SK-N-SH (cell line): ENCODE measurements at regions not wholly inside any gene's neighbourhood (a gene's known extent, or its start where the extent isn't known, plus 50 kb on each side); places are given as distances from the start of the nearest gene placed in this dataset.

Experiments used
- CTCF ChIA-PET: fragments of 300-600, 350-600 bp; formaldehyde crosslinking; extraction: SDS; loops from one replicate; lab custom pipeline; 2021; lab: Yijun Ruan, JAX
- POLR2A ChIA-PET: fragments of 350-600 bp; sonication (Branson Sonifier 250); formaldehyde crosslinking; extraction: SDS; loops from one replicate; lab custom pipeline; 2020; ENCODE audit warnings: antibody characterized with exemption, inconsistent platforms; lab: Yijun Ruan, JAX
- DNase-seq: peaks from one replicate; pipeline ENCODE4 v3.0.0; 2012
- H2AFZ ChIP-seq: fragments of 200-600 bp; sonication (generic); 2 replicates; pipeline ENCODE4 v1.8.1; 2016; ENCODE audit warnings: antibody characterized with exemption, mild to moderate bottlenecking, low read depth
- H3F3A ChIP-seq: fragments of 200-600 bp; sonication (generic); replicated peaks from 2 replicates; pipeline ENCODE3; 2016; ENCODE audit warnings: antibody characterized with exemption, mild to moderate bottlenecking; ENCODE audit not compliant: insufficient read depth
- H3K27ac ChIP-seq, 2 experiments: fragments of 200-500 bp in 1 of 2; fragments of 200-600 bp in 1 of 2; sonication (Bioruptor generic) in 1 of 2; sonication (generic), shearing (Covaris generic) in 1 of 2; 2 replicates each; pipeline versions ENCODE4 v1.5.1 to v1.6.1; 2014 to 2016; ENCODE audit warnings: low read depth in 2 of 2, inconsistent platforms in 1 of 2, low read length in 1 of 2, mild to moderate bottlenecking in 1 of 2, mixed read lengths in 1 of 2
- H3K27me3 ChIP-seq: fragments of 200-600 bp; sonication (generic), shearing (Covaris generic); 2 replicates; pipeline ENCODE4 v1.6.1; 2016; ENCODE audit warnings: mixed run types; ENCODE audit not compliant: insufficient read depth
- H3K36me3 ChIP-seq, 2 experiments: fragments of 200-500 bp in 1 of 2; fragments of 200-600 bp in 1 of 2; sonication (Bioruptor generic) in 1 of 2; sonication (generic) in 1 of 2; replicated peaks in 1 of 2; 2 replicates each; pipeline versions ENCODE3 to v1.5.1; 2014 to 2016; ENCODE audit warnings: low read length in 1 of 2, mild to moderate bottlenecking in 1 of 2; ENCODE audit not compliant: insufficient read depth in 2 of 2, control insufficient read depth in 1 of 2
- H3K4me1 ChIP-seq, 2 experiments: fragments of 200-500 bp in 1 of 2; fragments of 200-600 bp in 1 of 2; sonication (Bioruptor generic) in 1 of 2; sonication (generic), shearing (Covaris generic) in 1 of 2; 2 replicates each; pipeline versions ENCODE4 v1.5.1 to v1.6.1; 2014 to 2016; ENCODE audit warnings: low read depth in 1 of 2, low read length in 1 of 2, mixed run types in 1 of 2; ENCODE audit not compliant: insufficient read depth in 2 of 2, control insufficient read depth in 1 of 2
- H3K4me2 ChIP-seq: fragments of 200-600 bp; sonication (generic), shearing (Covaris generic); 2 replicates; pipeline ENCODE4 v1.6.1; 2017; ENCODE audit warnings: mixed run types
- H3K4me3 ChIP-seq, 2 experiments: fragments of 200-500 bp in 1 of 2; fragments of 200-600 bp in 1 of 2; sonication (Bioruptor generic) in 1 of 2; sonication (generic), shearing (Covaris generic) in 1 of 2; 2 replicates each; pipeline versions ENCODE4 v1.5.1 to v1.8.1; 2014 to 2016; ENCODE audit warnings: low read depth in 2 of 2, inconsistent platforms in 1 of 2, low read length in 1 of 2, mild to moderate bottlenecking in 1 of 2, mixed read lengths in 1 of 2, moderate library complexity in 1 of 2
- H3K79me2 ChIP-seq: fragments of 200-600 bp; sonication (generic); 2 replicates; pipeline ENCODE4 v1.8.1; 2017; ENCODE audit warnings: mild to moderate bottlenecking; ENCODE audit not compliant: insufficient read depth
- H3K9ac ChIP-seq: fragments of 200-600 bp; sonication (generic); 2 replicates; pipeline ENCODE4 v1.6.1; 2017; ENCODE audit warnings: mixed run types
- H3K9me2 ChIP-seq: fragments of 200-600 bp; sonication (generic); 2 replicates; pipeline ENCODE4 v1.6.1; 2017; ENCODE audit warnings: mixed run types
- H3K9me3 ChIP-seq: fragments of 200-600 bp; sonication (generic); 2 replicates; pipeline ENCODE4 v1.6.1; 2017; ENCODE audit warnings: mixed run types, mild to moderate bottlenecking, moderate library complexity
- H4K20me1 ChIP-seq: fragments of 200-600 bp; sonication (generic); 2 replicates; pipeline ENCODE4 v1.6.1; 2017; ENCODE audit warnings: mild to moderate bottlenecking, mixed run types; ENCODE audit not compliant: insufficient read depth
- CHD2 ChIP-seq: fragments of 150-350 bp; IDR thresholded peaks from 2 replicates; pipeline ENCODE4 v1.6.1; 2018; ENCODE audit warnings: low read length; ENCODE audit not compliant: partially characterized antibody
- CTCF ChIP-seq: fragments of 200-600 bp; sonication (generic); IDR thresholded peaks from 2 replicates; pipeline ENCODE4 v1.6.1; 2017; ENCODE audit warnings: antibody characterized with exemption, mild to moderate bottlenecking, moderate library complexity
- ELF1 ChIP-seq: IDR thresholded peaks from 2 replicates; pipeline ENCODE4 v1.4.0; 2012
- EP300 ChIP-seq, 2 experiments: IDR thresholded peaks; 2 replicates each; pipeline versions ENCODE4 v1.4.0 to v1.6.1; 2012; ENCODE audit warnings: borderline replicate concordance in 1 of 2, low read depth in 1 of 2, low read length in 1 of 2
- FOXJ3 ChIP-seq: sonication (generic); formaldehyde crosslinking; IDR thresholded peaks from 2 replicates; pipeline ENCODE4 v1.5.1; 2020; ENCODE audit warnings: mild to moderate bottlenecking, missing genetic modification reagents
- FOXM1 ChIP-seq: IDR thresholded peaks from 2 replicates; pipeline ENCODE4 v1.4.0; 2012; ENCODE audit warnings: low read depth, mild to moderate bottlenecking
- GATA2 ChIP-seq: sonication (generic); formaldehyde crosslinking; IDR thresholded peaks from 2 replicates; pipeline ENCODE4 v1.5.0; 2020; ENCODE audit warnings: mild to moderate bottlenecking, missing genetic modification reagents
- JUND ChIP-seq: IDR thresholded peaks from 2 replicates; pipeline ENCODE4 v1.4.0; 2012
- MXI1 ChIP-seq: IDR thresholded peaks from 2 replicates; pipeline ENCODE4 v1.6.1; 2012; ENCODE audit warnings: mild to moderate bottlenecking, low read depth, low read length, improper control_type of control experiment
- NFIC ChIP-seq: IDR thresholded peaks from 2 replicates; pipeline ENCODE4 v1.4.0; 2012; ENCODE audit warnings: borderline replicate concordance
- RAD21 ChIP-seq: IDR thresholded peaks from 2 replicates; pipeline ENCODE4 v1.6.1; 2012; ENCODE audit warnings: mild to moderate bottlenecking, low read length
- RCOR1 ChIP-seq: fragments of 150-350 bp; IDR thresholded peaks from 2 replicates; pipeline ENCODE4 v1.6.1; 2017; ENCODE audit warnings: antibody characterized with exemption, low read length
- RFX5 ChIP-seq: IDR thresholded peaks from 2 replicates; pipeline ENCODE4 v1.6.1; 2012; ENCODE audit warnings: mild to moderate bottlenecking, improper control_type of control experiment, low read length
- RXRA ChIP-seq: IDR thresholded peaks from 2 replicates; pipeline ENCODE4 v1.4.0; 2012; ENCODE audit warnings: low read depth, mild to moderate bottlenecking, borderline replicate concordance
- SIN3A ChIP-seq: IDR thresholded peaks from 2 replicates; pipeline ENCODE4 v1.6.1; 2012; ENCODE audit warnings: low read depth, mild to moderate bottlenecking, low read length, moderate library complexity, borderline replicate concordance
- SMC3 ChIP-seq: IDR thresholded peaks from 2 replicates; pipeline ENCODE4 v1.6.1; 2012; ENCODE audit warnings: low read depth, low read length, improper control_type of control experiment
- TAF1 ChIP-seq: IDR thresholded peaks from 2 replicates; pipeline ENCODE4 v1.6.1; 2012; ENCODE audit warnings: low read depth, mild to moderate bottlenecking, low read length, moderate library complexity, borderline replicate concordance
- TCF12 ChIP-seq: IDR thresholded peaks from 2 replicates; pipeline ENCODE4 v1.4.0; 2012
- TEAD4 ChIP-seq: IDR thresholded peaks from 2 replicates; pipeline ENCODE4 v1.4.0; 2012; ENCODE audit warnings: mild to moderate bottlenecking, borderline replicate concordance; ENCODE audit not compliant: insufficient read depth
- USF1 ChIP-seq: IDR thresholded peaks from 2 replicates; pipeline ENCODE4 v1.4.0; 2012; ENCODE audit warnings: low read depth, borderline replicate concordance
- USF2 ChIP-seq: fragments of 150-350 bp; IDR thresholded peaks from 2 replicates; pipeline ENCODE4 v1.6.1; 2017; ENCODE audit warnings: antibody characterized with exemption, low read length, low read depth, borderline replicate concordance
- YY1 ChIP-seq: IDR thresholded peaks from 2 replicates; pipeline ENCODE4 v1.4.0; 2012; ENCODE audit warnings: low read depth, mild to moderate bottlenecking
- WGBS: methylation state at CpG from one replicate; pipeline ENCODE4 v1.1.6; 2017; ENCODE audit warnings: low lambda C conversion rate; 5-methylcytosine and 5-hydroxymethylcytosine counted together

GRCh38 chr1:191866155-191866554, 292.1 kb upstream of the RGS18 start:
- Histone ChIP-seq H2AFZ (no peak overlapping the region), H3K4me2 (no peak overlapping the region), H3K9ac (no peak overlapping the region), H3F3A (no peaks in the 10 kb centered on the region), H4K20me1 (no peaks in the 10 kb centered on the region), H3K9me3 (no peaks in the 10 kb centered on the region), H3K36me3 (no peaks in the 10 kb centered on the region), H3K9me2 (no peaks in the 10 kb centered on the region), H3K27me3 (no peaks in the 10 kb centered on the region), H3K79me2 (no peaks in the 10 kb centered on the region), H3K27ac (no peak overlapping the region), H3K4me3 (no peak overlapping the region), H3K4me1 (no peaks in the 10 kb centered on the region)
- 13% methylated on average over 2 of the region's 2 CpGs for WGBS
- no peak for DNase-seq
- TF ChIP-seq FOXM1: no peak
- ChIA-PET CTCF (no interaction called here), POLR2A (no interaction called here)

- Histone ChIP-seq H3K27ac (no peak overlapping the region), H3K9me2 (no peaks in the 10 kb centered on the region), H3K4me1 (no peaks in the 10 kb centered on the region), H2AFZ (no peak overlapping the region; the same call in 1 of the 2 replicates), H3K9me3 (no peaks in the 10 kb centered on the region), H3K4me2 (no peak overlapping the region), H3F3A (no peaks in the 10 kb centered on the region), H3K36me3 (no peaks in the 10 kb centered on the region), H3K79me2 (no peaks in the 10 kb centered on the region), H4K20me1 (no peaks in the 10 kb centered on the region), H3K4me3 (no peak overlapping the region), H3K27me3 (no peaks in the 10 kb centered on the region), H3K9ac (no peak overlapping the region)
- 15% methylated on average over 3 of the region's 3 CpGs for WGBS
- POLR2A ChIA-PET: no interaction called here
- no peak for DNase-seq
- TF ChIP-seq RAD21: no peak
- no peak for TF ChIP-seq EP300 (IDR thresholded peaks at IDR 0.05; ENCODE audit: borderline replicate concordance in 1 of 2, low read depth in 1 of 2, low read length in 1 of 2)
- TF ChIP-seq NFIC: no peak
- no peak for TF ChIP-seq ELF1
- TF ChIP-seq MXI1: no peak
- TF ChIP-seq FOXJ3 (CRISPR knock-in tag): no peak
- no peak for TF ChIP-seq CHD2
- no peak for TF ChIP-seq FOXM1
- no peak for TF ChIP-seq TEAD4
- CTCF ChIA-PET: no interaction called here
Measured at GRCh38 chr1:191869790-191870312, 288.4 kb upstream of the RGS18 start.

- Histone ChIP-seq H3F3A (no peaks in the 10 kb centered on the region), H2AFZ (no peak overlapping the region; the same call in 1 of the 2 replicates), H3K9ac (no peak overlapping the region), H3K4me3 (no peak overlapping the region), H3K27ac (no peak overlapping the region), H3K4me2 (no peak overlapping the region), H3K79me2 (no peaks in the 10 kb centered on the region), H3K9me2 (no peaks in the 10 kb centered on the region), H3K9me3 (no peaks in the 10 kb centered on the region), H3K27me3 (no peaks in the 10 kb centered on the region), H4K20me1 (no peaks in the 10 kb centered on the region), H3K4me1 (no peaks in the 10 kb centered on the region), H3K36me3 (no peaks in the 10 kb centered on the region)
- DNase-seq: no peak
- CTCF ChIA-PET: no interaction called here
- POLR2A ChIA-PET: no interaction called here
- WGBS: 20% methylated on average over 3 of the region's 3 CpGs
- TF ChIP-seq CTCF (no peak), JUND (no peak), NFIC (no peak), USF1 (no peak), RXRA (no peak), SIN3A (no peak), TAF1 (no peak), RCOR1 (no peak), USF2 (no peak), RFX5 (no peak), ELF1 (no peak), SMC3 (no peak), YY1 (no peak), TCF12 (no peak), GATA2 (CRISPR knock-in tag) (no peak), EP300 (IDR thresholded peaks at IDR 0.05; ENCODE audit: borderline replicate concordance in 1 of 2, low read depth in 1 of 2, low read length in 1 of 2) (no peak)
Measured at GRCh38 chr1:191870490-191870889, 287.8 kb upstream of the RGS18 start.
